SK-N-SH (cell line): ENCODE measurements at regions not wholly inside any gene's neighbourhood (a gene's known extent, or its start where the extent isn't known, plus 50 kb on each side); places are given as distances from the start of the nearest gene placed in this dataset.

ENCODE experiments used
- CTCF ChIA-PET: fragments of 300-600, 350-600 bp; formaldehyde crosslinking; extraction: SDS; loops from one replicate; lab custom pipeline; 2021; lab: Yijun Ruan, JAX
- POLR2A ChIA-PET: fragments of 350-600 bp; sonication (Branson Sonifier 250); formaldehyde crosslinking; extraction: SDS; loops from one replicate; lab custom pipeline; 2020; ENCODE audit warnings: antibody characterized with exemption, inconsistent platforms; lab: Yijun Ruan, JAX
- DNase-seq: peaks from one replicate; pipeline ENCODE4 v3.0.0; 2012
- H2AFZ ChIP-seq: fragments of 200-600 bp; sonication (generic); 2 replicates; pipeline ENCODE4 v1.8.1; 2016; ENCODE audit warnings: antibody characterized with exemption, mild to moderate bottlenecking, low read depth
- H3F3A ChIP-seq: fragments of 200-600 bp; sonication (generic); replicated peaks from 2 replicates; pipeline ENCODE3; 2016; ENCODE audit warnings: antibody characterized with exemption, mild to moderate bottlenecking; ENCODE audit not compliant: insufficient read depth
- H3K27ac ChIP-seq, 2 experiments: fragments of 200-500 bp in 1 of 2; fragments of 200-600 bp in 1 of 2; sonication (Bioruptor generic) in 1 of 2; sonication (generic), shearing (Covaris generic) in 1 of 2; 2 replicates each; pipeline versions ENCODE4 v1.5.1 to v1.6.1; 2014 to 2016; ENCODE audit warnings: low read depth in 2 of 2, inconsistent platforms in 1 of 2, low read length in 1 of 2, mild to moderate bottlenecking in 1 of 2, mixed read lengths in 1 of 2
- H3K27me3 ChIP-seq: fragments of 200-600 bp; sonication (generic), shearing (Covaris generic); 2 replicates; pipeline ENCODE4 v1.6.1; 2016; ENCODE audit warnings: mixed run types; ENCODE audit not compliant: insufficient read depth
- H3K36me3 ChIP-seq, 2 experiments: fragments of 200-500 bp in 1 of 2; fragments of 200-600 bp in 1 of 2; sonication (Bioruptor generic) in 1 of 2; sonication (generic) in 1 of 2; replicated peaks in 1 of 2; 2 replicates each; pipeline versions ENCODE3 to v1.5.1; 2014 to 2016; ENCODE audit warnings: low read length in 1 of 2, mild to moderate bottlenecking in 1 of 2; ENCODE audit not compliant: insufficient read depth in 2 of 2, control insufficient read depth in 1 of 2
- H3K4me1 ChIP-seq, 2 experiments: fragments of 200-500 bp in 1 of 2; fragments of 200-600 bp in 1 of 2; sonication (Bioruptor generic) in 1 of 2; sonication (generic), shearing (Covaris generic) in 1 of 2; 2 replicates each; pipeline versions ENCODE4 v1.5.1 to v1.6.1; 2014 to 2016; ENCODE audit warnings: low read depth in 1 of 2, low read length in 1 of 2, mixed run types in 1 of 2; ENCODE audit not compliant: insufficient read depth in 2 of 2, control insufficient read depth in 1 of 2
- H3K4me2 ChIP-seq: fragments of 200-600 bp; sonication (generic), shearing (Covaris generic); 2 replicates; pipeline ENCODE4 v1.6.1; 2017; ENCODE audit warnings: mixed run types
- H3K4me3 ChIP-seq, 2 experiments: fragments of 200-500 bp in 1 of 2; fragments of 200-600 bp in 1 of 2; sonication (Bioruptor generic) in 1 of 2; sonication (generic), shearing (Covaris generic) in 1 of 2; 2 replicates each; pipeline versions ENCODE4 v1.5.1 to v1.8.1; 2014 to 2016; ENCODE audit warnings: low read depth in 2 of 2, inconsistent platforms in 1 of 2, low read length in 1 of 2, mild to moderate bottlenecking in 1 of 2, mixed read lengths in 1 of 2, moderate library complexity in 1 of 2
- H3K79me2 ChIP-seq: fragments of 200-600 bp; sonication (generic); 2 replicates; pipeline ENCODE4 v1.8.1; 2017; ENCODE audit warnings: mild to moderate bottlenecking; ENCODE audit not compliant: insufficient read depth
- H3K9ac ChIP-seq: fragments of 200-600 bp; sonication (generic); 2 replicates; pipeline ENCODE4 v1.6.1; 2017; ENCODE audit warnings: mixed run types
- H3K9me2 ChIP-seq: fragments of 200-600 bp; sonication (generic); 2 replicates; pipeline ENCODE4 v1.6.1; 2017; ENCODE audit warnings: mixed run types
- H3K9me3 ChIP-seq: fragments of 200-600 bp; sonication (generic); 2 replicates; pipeline ENCODE4 v1.6.1; 2017; ENCODE audit warnings: mixed run types, mild to moderate bottlenecking, moderate library complexity
- H4K20me1 ChIP-seq: fragments of 200-600 bp; sonication (generic); 2 replicates; pipeline ENCODE4 v1.6.1; 2017; ENCODE audit warnings: mild to moderate bottlenecking, mixed run types; ENCODE audit not compliant: insufficient read depth
- ELF1 ChIP-seq: IDR thresholded peaks from 2 replicates; pipeline ENCODE4 v1.4.0; 2012
- EP300 ChIP-seq, 2 experiments: IDR thresholded peaks; 2 replicates each; pipeline versions ENCODE4 v1.4.0 to v1.6.1; 2012; ENCODE audit warnings: borderline replicate concordance in 1 of 2, low read depth in 1 of 2, low read length in 1 of 2
- MXI1 ChIP-seq: IDR thresholded peaks from 2 replicates; pipeline ENCODE4 v1.6.1; 2012; ENCODE audit warnings: mild to moderate bottlenecking, low read depth, low read length, improper control_type of control experiment
- NFIC ChIP-seq: IDR thresholded peaks from 2 replicates; pipeline ENCODE4 v1.4.0; 2012; ENCODE audit warnings: borderline replicate concordance
- POLR2AphosphoS5 ChIP-seq: IDR thresholded peaks from 2 replicates; pipeline ENCODE4 v1.6.1; 2012; ENCODE audit warnings: low read depth, low read length
- RAD21 ChIP-seq: IDR thresholded peaks from 2 replicates; pipeline ENCODE4 v1.6.1; 2012; ENCODE audit warnings: mild to moderate bottlenecking, low read length
- RXRA ChIP-seq: IDR thresholded peaks from 2 replicates; pipeline ENCODE4 v1.4.0; 2012; ENCODE audit warnings: low read depth, mild to moderate bottlenecking, borderline replicate concordance
- SIN3A ChIP-seq: IDR thresholded peaks from 2 replicates; pipeline ENCODE4 v1.6.1; 2012; ENCODE audit warnings: low read depth, mild to moderate bottlenecking, low read length, moderate library complexity, borderline replicate concordance
- SMC3 ChIP-seq: IDR thresholded peaks from 2 replicates; pipeline ENCODE4 v1.6.1; 2012; ENCODE audit warnings: low read depth, low read length, improper control_type of control experiment
- ZBTB33 ChIP-seq: IDR thresholded peaks from 2 replicates; pipeline ENCODE4 v1.4.0; 2012; ENCODE audit warnings: low read depth, borderline replicate concordance
- WGBS: methylation state at CpG from one replicate; pipeline ENCODE4 v1.1.6; 2017; ENCODE audit warnings: low lambda C conversion rate; 5-methylcytosine and 5-hydroxymethylcytosine counted together
- TF ChIP-seq, protein P1 (sequence below): fragments of 200-600 bp; sonication (generic); IDR thresholded peaks from 2 replicates; pipeline ENCODE4 v1.6.1; 2017; ENCODE audit warnings: antibody characterized with exemption, mild to moderate bottlenecking, moderate library complexity
- TF ChIP-seq, protein P2 (sequence below): fragments of 150-350 bp; IDR thresholded peaks from 2 replicates; pipeline ENCODE4 v1.6.1; 2016; ENCODE audit warnings: mild to moderate bottlenecking, low read depth, low read length
- TF ChIP-seq, protein P3 (sequence below): fragments of 150-350 bp; IDR thresholded peaks from 2 replicates; pipeline ENCODE4 v1.6.1; 2017; ENCODE audit warnings: antibody characterized with exemption, low read length, low read depth, borderline replicate concordance

DNA sequence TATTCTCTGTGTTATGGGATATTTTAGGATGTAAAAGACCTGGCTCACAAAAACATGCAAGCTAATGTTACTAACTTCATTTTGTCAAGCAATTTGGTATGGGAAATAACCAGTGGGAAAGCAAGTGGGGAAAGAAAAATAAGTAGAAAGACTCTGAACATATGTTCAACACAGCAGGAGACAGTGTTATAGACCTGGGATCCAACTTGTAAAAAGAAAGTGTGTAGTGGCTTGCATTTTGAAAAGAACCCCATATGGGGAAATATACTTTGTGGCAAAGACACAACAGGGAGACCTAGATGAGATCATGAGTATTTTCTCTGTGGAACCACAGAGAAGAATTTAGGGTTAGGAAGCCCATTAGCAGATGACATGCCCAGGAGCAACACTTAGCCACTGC is 212.7 kb upstream of the NRIP1 start (continued):
- no peak for TF ChIP-seq RAD21
- TF ChIP-seq, all 33 proteins: peak for 0

DNA sequence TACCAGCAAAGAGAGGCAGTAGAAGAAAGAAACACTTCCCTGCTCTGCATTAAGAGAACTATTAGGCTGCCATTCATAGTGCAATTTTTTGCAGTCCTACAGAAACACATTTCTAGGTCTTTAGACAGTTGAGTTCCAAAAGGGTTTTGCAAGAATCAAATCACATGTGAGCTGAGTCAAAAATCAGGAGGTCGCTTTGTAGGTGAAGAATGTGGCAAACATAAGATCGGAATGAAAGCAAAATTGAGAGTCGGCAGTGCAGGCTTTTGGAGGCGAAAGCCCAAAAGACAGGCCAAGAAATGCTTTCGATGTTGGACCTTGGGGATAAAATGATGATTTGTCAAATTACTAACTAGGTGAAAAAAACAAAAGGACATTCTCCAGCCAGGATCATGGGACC is 213.5 kb upstream of the NRIP1 start:
- H3K4me2 ChIP-seq = no peak overlapping the region
- H3K9me2 ChIP-seq = no peaks in the 10 kb centered on the region
- no peak overlapping the region for H3K27ac ChIP-seq
- ChIA-PET CTCF (no interaction called here), POLR2A (no interaction called here)
- DNase-seq = no peak
- no peak overlapping the region for H2AFZ ChIP-seq
- H4K20me1 ChIP-seq = no peaks in the 10 kb centered on the region
- H3F3A ChIP-seq = no peaks in the 10 kb centered on the region
- H3K9me3 ChIP-seq = no peaks in the 10 kb centered on the region
- H3K4me3 ChIP-seq = no peak overlapping the region
- WGBS = 19% methylated on average over 5 of the region's 5 CpGs
- no peaks in the 10 kb centered on the region for H3K27me3 ChIP-seq
- H3K79me2 ChIP-seq = no peaks in the 10 kb centered on the region
- H3K4me1 ChIP-seq = no peaks in the 10 kb centered on the region
- no peaks in the 10 kb centered on the region for H3K36me3 ChIP-seq
- no peak overlapping the region for H3K9ac ChIP-seq
- no peak for TF ChIP-seq MXI1
- TF ChIP-seq ELF1 = no peak
- no peak for TF ChIP-seq NFIC
- TF ChIP-seq SMC3 = no peak
- TF ChIP-seq POLR2AphosphoS5 = no peak
- TF ChIP-seq EP300 (IDR thresholded peaks at IDR 0.05; ENCODE audit: borderline replicate concordance in 1 of 2, low read depth in 1 of 2, low read length in 1 of 2) = no peak
- TF ChIP-seq SIN3A = no peak
- TF ChIP-seq, protein P1, sequence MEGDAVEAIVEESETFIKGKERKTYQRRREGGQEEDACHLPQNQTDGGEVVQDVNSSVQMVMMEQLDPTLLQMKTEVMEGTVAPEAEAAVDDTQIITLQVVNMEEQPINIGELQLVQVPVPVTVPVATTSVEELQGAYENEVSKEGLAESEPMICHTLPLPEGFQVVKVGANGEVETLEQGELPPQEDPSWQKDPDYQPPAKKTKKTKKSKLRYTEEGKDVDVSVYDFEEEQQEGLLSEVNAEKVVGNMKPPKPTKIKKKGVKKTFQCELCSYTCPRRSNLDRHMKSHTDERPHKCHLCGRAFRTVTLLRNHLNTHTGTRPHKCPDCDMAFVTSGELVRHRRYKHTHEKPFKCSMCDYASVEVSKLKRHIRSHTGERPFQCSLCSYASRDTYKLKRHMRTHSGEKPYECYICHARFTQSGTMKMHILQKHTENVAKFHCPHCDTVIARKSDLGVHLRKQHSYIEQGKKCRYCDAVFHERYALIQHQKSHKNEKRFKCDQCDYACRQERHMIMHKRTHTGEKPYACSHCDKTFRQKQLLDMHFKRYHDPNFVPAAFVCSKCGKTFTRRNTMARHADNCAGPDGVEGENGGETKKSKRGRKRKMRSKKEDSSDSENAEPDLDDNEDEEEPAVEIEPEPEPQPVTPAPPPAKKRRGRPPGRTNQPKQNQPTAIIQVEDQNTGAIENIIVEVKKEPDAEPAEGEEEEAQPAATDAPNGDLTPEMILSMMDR = no peak
- TF ChIP-seq, protein P2, sequence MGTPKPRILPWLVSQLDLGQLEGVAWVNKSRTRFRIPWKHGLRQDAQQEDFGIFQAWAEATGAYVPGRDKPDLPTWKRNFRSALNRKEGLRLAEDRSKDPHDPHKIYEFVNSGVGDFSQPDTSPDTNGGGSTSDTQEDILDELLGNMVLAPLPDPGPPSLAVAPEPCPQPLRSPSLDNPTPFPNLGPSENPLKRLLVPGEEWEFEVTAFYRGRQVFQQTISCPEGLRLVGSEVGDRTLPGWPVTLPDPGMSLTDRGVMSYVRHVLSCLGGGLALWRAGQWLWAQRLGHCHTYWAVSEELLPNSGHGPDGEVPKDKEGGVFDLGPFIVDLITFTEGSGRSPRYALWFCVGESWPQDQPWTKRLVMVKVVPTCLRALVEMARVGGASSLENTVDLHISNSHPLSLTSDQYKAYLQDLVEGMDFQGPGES = no peak
- no peak for TF ChIP-seq ZBTB33
- TF ChIP-seq, protein P3, sequence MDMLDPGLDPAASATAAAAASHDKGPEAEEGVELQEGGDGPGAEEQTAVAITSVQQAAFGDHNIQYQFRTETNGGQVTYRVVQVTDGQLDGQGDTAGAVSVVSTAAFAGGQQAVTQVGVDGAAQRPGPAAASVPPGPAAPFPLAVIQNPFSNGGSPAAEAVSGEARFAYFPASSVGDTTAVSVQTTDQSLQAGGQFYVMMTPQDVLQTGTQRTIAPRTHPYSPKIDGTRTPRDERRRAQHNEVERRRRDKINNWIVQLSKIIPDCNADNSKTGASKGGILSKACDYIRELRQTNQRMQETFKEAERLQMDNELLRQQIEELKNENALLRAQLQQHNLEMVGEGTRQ = no peak
- no peak for TF ChIP-seq RXRA
- TF ChIP-seq, all 33 proteins: peak for 0
